ENCODE measurements at regions not wholly inside any gene's neighbourhood (a gene's known extent, or its start where the extent isn't known, plus 50 kb on each side); places are given as distances from the start of the nearest gene placed in this dataset.

DNA sequence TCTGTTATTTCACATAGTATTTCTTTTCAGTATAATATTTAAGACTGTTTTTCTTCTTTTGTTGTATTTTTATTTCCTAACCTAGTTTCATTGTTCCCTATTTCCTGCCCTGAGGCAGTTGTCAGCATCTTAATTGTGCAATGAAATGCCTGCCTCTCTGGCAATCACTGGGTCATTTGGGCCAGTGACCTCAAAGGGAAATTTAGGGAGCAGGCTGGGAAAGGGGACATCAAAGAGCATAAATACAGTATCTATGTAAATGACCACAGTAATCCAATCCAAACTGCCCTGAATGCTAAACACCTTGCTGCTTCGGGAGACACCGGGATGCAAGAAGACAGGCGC lies 147.8 kb downstream of the TLR5 start:
- H3K27me3 ChIP-seq (ENCODE audit: insufficient read depth, insufficient read length), result no peaks in the 10 kb centered on the region
- DNase-seq (ENCODE audit: low read depth, low spot score), result no peak
- H3K4me3 ChIP-seq (ENCODE audit: insufficient read length, low read depth), result no peak overlapping the region
- TF ChIP-seq ZNF274 (IDR thresholded peaks at IDR 0.05; ENCODE audit: low read depth, low read length) (no peak), SUZ12 (IDR thresholded peaks at IDR 0.05; ENCODE audit: extremely low read depth, insufficient read depth, insufficient read length) (no peak), YY1 (IDR thresholded peaks at IDR 0.05; ENCODE audit: insufficient read depth, insufficient read length) (no peak)
- H3K4me1 ChIP-seq (ENCODE audit: insufficient read depth, insufficient read length), result no peaks in the 10 kb centered on the region
- H3K36me3 ChIP-seq (ENCODE audit: insufficient read depth, insufficient read length, low read length), result peaks cover 4% of the 10 kb centered on the region
- H3K9ac ChIP-seq (ENCODE audit: insufficient read length, low read depth), result no peak overlapping the region
- no peaks in the 10 kb centered on the region for H3K9me3 ChIP-seq (ENCODE audit: insufficient read depth, low read length)

DNA sequence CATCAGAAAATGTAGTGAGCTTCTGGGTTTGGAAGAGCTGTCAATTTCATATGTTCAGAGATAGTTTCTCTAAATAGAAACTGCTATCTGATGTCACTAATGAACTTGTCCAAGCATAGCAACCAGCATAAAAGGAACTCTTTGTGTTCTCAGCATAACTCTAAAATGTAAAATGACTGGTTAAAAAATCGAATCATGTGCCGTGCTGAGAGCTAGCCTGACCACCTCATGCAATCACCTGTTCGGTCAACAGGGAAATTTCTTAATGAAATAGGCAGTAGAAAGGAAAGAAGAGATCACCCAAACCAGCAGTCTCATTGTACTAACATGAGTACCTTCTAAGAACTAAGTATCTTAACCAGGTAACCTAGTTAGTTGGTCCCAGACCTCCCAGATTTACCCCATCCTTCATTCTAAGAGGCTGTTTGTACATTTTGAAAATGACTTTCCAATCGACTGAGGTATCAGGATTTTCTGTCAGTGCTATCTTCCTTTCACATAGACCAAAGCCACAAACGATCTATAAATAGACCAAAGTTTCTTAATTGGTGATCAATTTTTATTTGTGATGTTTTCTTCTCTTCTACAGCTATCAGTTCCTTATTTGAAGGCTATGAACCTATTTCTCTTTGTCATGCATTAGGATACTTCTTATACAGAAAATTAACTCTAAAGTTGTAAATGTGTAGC lies 147.3 kb downstream of the TLR5 start:
- no peak overlapping the region for H3K9ac ChIP-seq (ENCODE audit: insufficient read length, low read depth)
- H3K4me1 ChIP-seq (ENCODE audit: insufficient read depth, insufficient read length), result no peaks in the 10 kb centered on the region
- TF ChIP-seq YY1 (IDR thresholded peaks at IDR 0.05; ENCODE audit: insufficient read depth, insufficient read length), result no peak
- no peak for TF ChIP-seq ZNF274 (IDR thresholded peaks at IDR 0.05; ENCODE audit: low read depth, low read length)
- TF ChIP-seq SUZ12 (IDR thresholded peaks at IDR 0.05; ENCODE audit: extremely low read depth, insufficient read depth, insufficient read length), result no peak
- no peaks in the 10 kb centered on the region for H3K27me3 ChIP-seq (ENCODE audit: insufficient read depth, insufficient read length)
- DNase-seq (ENCODE audit: low read depth, low spot score), result no peak
- no peaks in the 10 kb centered on the region for H3K9me3 ChIP-seq (ENCODE audit: insufficient read depth, low read length)
- H3K36me3 ChIP-seq (ENCODE audit: insufficient read depth, insufficient read length, low read length), result peaks cover 4% of the 10 kb centered on the region
- H3K4me3 ChIP-seq (ENCODE audit: insufficient read length, low read depth), result no peak overlapping the region

DNA sequence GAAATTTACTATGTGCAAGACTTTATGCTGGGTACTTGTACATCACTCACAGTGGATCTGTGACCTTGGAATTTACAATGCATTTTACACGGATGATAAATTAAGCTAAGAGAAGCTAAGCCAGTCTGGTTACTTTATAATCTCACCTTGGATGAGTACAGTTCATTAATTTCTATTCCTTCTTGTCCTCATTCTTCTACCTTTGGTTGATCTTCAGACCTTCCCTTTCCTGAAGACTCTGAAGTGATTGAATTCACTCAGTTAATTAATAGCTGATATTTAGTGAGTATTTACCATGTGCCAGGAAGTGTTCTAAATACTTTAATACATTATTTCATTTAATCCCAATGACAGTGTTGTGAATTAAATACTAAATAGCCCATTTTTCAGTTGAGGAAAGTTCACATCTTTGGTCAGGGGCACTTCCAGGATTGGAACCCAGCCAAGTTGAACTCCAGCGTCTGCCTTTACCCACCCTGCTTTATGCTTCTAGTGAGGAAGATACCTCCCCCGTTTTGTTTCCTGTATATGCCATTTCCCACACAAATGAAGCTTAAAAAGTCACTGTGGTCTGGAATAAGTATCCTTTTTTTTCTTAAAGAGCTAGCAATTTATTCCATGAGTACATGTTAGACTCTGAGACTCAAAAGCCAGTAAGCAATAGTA lies 146.6 kb downstream of the TLR5 start:
- Histone ChIP-seq H3K9ac (ENCODE audit: insufficient read length, low read depth) (no peak overlapping the region), H3K27me3 (ENCODE audit: insufficient read depth, insufficient read length) (no peaks in the 10 kb centered on the region), H3K4me1 (ENCODE audit: insufficient read depth, insufficient read length) (no peaks in the 10 kb centered on the region), H3K36me3 (ENCODE audit: insufficient read depth, insufficient read length, low read length) (peaks cover 4% of the 10 kb centered on the region), H3K4me3 (ENCODE audit: insufficient read length, low read depth) (no peak overlapping the region), H3K9me3 (ENCODE audit: insufficient read depth, low read length) (no peaks in the 10 kb centered on the region)
- no peak for TF ChIP-seq ZNF274 (IDR thresholded peaks at IDR 0.05; ENCODE audit: low read depth, low read length)
- no peak for TF ChIP-seq SUZ12 (IDR thresholded peaks at IDR 0.05; ENCODE audit: extremely low read depth, insufficient read depth, insufficient read length)
- no peak for DNase-seq (ENCODE audit: low read depth, low spot score)

DNA sequence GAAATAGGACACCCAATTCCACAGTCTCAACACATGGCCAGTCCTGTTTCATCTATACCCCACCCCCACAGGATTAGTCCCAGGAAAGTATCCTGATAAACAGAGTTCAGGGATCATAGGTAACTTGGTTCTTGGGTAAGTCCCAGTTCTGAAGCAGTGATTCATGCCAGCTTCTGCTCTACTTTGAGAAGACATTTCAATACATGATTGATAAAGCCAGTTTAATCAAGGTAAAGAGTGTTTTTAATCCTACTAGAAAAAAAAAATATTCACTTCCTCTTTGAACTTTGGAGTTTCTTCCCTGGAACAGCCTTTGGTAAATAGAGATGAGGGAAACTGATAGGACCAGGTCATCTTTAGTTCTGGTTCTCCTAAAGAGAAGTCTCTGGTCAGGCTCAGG lies 142.4 kb downstream of the TLR5 start:
- no peak for DNase-seq (ENCODE audit: low read depth, low spot score)
- no peaks in the 10 kb centered on the region for H3K27me3 ChIP-seq (ENCODE audit: insufficient read depth, insufficient read length)
- H3K4me1 ChIP-seq (ENCODE audit: insufficient read depth, insufficient read length), result no peaks in the 10 kb centered on the region
- no peaks in the 10 kb centered on the region for H3K9me3 ChIP-seq (ENCODE audit: insufficient read depth, low read length)
- no peak for TF ChIP-seq SUZ12 (IDR thresholded peaks at IDR 0.05; ENCODE audit: extremely low read depth, insufficient read depth, insufficient read length)
- TF ChIP-seq YY1 (IDR thresholded peaks at IDR 0.05; ENCODE audit: insufficient read depth, insufficient read length), result no peak
- TF ChIP-seq ZNF274 (IDR thresholded peaks at IDR 0.05; ENCODE audit: low read depth, low read length), result no peak
- H3K36me3 ChIP-seq (ENCODE audit: insufficient read depth, insufficient read length, low read length), result peaks cover 24% of the 10 kb centered on the region
- H3K9ac ChIP-seq (ENCODE audit: insufficient read length, low read depth), result no peak overlapping the region
- H3K4me3 ChIP-seq (ENCODE audit: insufficient read length, low read depth), result no peak overlapping the region

DNA sequence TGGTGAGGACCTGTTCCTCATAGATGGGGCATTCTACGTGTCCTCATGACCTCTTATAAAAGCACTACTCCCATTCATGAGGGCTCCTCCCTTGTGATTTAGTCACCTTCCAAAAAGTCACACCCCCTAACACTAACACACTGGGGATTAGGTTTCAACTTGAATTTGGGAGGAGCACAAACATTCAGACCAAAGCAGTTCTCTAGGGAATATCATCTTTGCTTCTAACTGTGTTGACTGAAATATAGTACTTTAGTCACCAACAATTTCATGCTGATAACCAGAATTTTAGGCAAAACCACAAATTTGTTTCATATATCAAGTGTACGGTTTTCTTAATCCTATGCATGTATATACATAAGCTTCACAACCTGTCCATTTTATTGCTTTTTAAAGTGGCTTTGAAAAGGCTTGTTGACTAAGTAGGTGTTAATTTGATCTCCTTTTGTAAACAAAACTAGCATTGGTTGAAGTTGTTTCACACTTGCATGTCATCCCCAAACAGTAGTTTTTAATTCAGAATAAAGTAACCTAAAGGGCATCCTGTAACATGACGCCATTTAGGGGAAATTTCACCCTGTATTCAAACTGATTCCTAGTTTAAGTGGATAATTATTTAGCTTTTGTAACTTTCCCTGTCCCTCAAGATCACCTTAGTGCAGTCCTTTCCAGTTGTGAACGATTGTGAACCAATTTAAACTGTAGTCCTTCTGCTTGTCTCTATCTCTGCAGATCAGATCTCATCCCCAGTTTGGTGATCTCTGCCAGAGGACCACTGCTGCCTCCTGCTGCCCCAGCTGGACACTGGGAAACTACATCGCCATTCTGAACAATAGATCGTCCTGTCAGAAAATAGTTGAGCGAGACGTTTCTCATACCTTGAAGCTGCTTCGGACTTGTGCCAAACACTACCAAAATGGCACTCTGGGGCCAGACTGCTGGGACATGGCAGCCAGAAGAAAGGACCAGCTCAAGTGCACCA lies 141.1 kb downstream of the TLR5 start:
- H3K36me3 ChIP-seq (ENCODE audit: insufficient read depth, insufficient read length, low read length), result peaks cover 24% of the 10 kb centered on the region
- H3K9ac ChIP-seq (ENCODE audit: insufficient read length, low read depth), result no peak overlapping the region
- no peak for DNase-seq (ENCODE audit: low read depth, low spot score)
- no peak overlapping the region for H3K4me3 ChIP-seq (ENCODE audit: insufficient read length, low read depth)
- TF ChIP-seq ZNF274 (IDR thresholded peaks at IDR 0.05; ENCODE audit: low read depth, low read length), result no peak
- TF ChIP-seq YY1 (IDR thresholded peaks at IDR 0.05; ENCODE audit: insufficient read depth, insufficient read length), result no peak
- TF ChIP-seq SUZ12 (IDR thresholded peaks at IDR 0.05; ENCODE audit: extremely low read depth, insufficient read depth, insufficient read length), result no peak
- no peaks in the 10 kb centered on the region for H3K9me3 ChIP-seq (ENCODE audit: insufficient read depth, low read length)
- no peaks in the 10 kb centered on the region for H3K27me3 ChIP-seq (ENCODE audit: insufficient read depth, insufficient read length)
- no peaks in the 10 kb centered on the region for H3K4me1 ChIP-seq (ENCODE audit: insufficient read depth, insufficient read length)

DNA sequence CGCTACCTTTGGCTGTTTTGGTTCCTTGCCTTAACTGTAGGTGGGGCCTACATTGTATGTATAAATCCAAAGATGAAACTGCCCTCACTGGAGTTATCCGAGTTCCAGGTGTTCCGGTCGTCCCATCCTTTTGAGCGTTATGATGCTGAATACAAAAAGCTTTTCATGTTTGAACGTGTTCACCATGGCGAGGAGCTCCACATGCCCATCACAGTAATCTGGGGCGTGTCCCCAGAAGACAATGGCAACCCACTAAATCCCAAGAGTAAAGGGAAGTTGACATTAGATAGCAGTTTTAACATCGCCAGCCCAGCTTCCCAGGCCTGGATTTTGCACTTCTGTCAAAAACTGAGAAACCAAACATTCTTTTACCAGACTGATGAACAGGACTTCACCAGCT lies 139.5 kb downstream of the TLR5 start:
- no peak for TF ChIP-seq ZNF274 (IDR thresholded peaks at IDR 0.05; ENCODE audit: low read depth, low read length)
- TF ChIP-seq SUZ12 (IDR thresholded peaks at IDR 0.05; ENCODE audit: extremely low read depth, insufficient read depth, insufficient read length), result no peak
- no peak for TF ChIP-seq YY1 (IDR thresholded peaks at IDR 0.05; ENCODE audit: insufficient read depth, insufficient read length)
- Histone ChIP-seq H3K27me3 (ENCODE audit: insufficient read depth, insufficient read length) (no peaks in the 10 kb centered on the region), H3K9ac (ENCODE audit: insufficient read length, low read depth) (no peak overlapping the region), H3K4me1 (ENCODE audit: insufficient read depth, insufficient read length) (no peaks in the 10 kb centered on the region), H3K36me3 (ENCODE audit: insufficient read depth, insufficient read length, low read length) (peaks cover 24% of the 10 kb centered on the region), H3K9me3 (ENCODE audit: insufficient read depth, low read length) (no peaks in the 10 kb centered on the region), H3K4me3 (ENCODE audit: insufficient read length, low read depth) (no peak overlapping the region)
- DNase-seq (ENCODE audit: low read depth, low spot score), result no peak

DNA sequence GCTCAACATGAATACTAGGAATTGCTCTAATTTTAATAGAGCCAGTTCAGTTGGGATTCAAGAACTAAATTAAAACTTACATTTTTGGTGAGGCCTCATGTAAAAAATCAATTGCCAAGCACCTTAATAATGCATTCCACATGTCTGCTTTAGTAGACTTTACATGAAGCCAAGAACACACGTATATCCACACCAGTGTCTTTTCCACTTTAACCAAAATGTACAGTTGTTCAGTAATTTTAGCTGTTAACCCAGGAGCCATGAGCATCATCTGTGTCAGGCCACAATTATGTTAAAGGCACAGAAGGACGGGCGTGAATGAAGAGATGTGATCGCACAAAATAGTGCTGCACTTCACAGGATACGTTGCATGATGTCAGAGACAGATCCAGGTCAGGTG lies 136.7 kb downstream of the TLR5 start:
- TF ChIP-seq SUZ12 (IDR thresholded peaks at IDR 0.05; ENCODE audit: extremely low read depth, insufficient read depth, insufficient read length), result no peak
- TF ChIP-seq YY1 (IDR thresholded peaks at IDR 0.05; ENCODE audit: insufficient read depth, insufficient read length), result no peak
- no peak for TF ChIP-seq ZNF274 (IDR thresholded peaks at IDR 0.05; ENCODE audit: low read depth, low read length)
- peaks cover 3% of the 10 kb centered on the region for H3K4me1 ChIP-seq (ENCODE audit: insufficient read depth, insufficient read length)

More for the DNA sequence above, 136.7 kb downstream of the TLR5 start:
- Histone ChIP-seq H3K4me3 (ENCODE audit: insufficient read length, low read depth) (no peak overlapping the region), H3K9me3 (ENCODE audit: insufficient read depth, low read length) (no peaks in the 10 kb centered on the region), H3K9ac (ENCODE audit: insufficient read length, low read depth) (no peak overlapping the region), H3K27me3 (ENCODE audit: insufficient read depth, insufficient read length) (no peaks in the 10 kb centered on the region), H3K36me3 (ENCODE audit: insufficient read depth, insufficient read length, low read length) (peaks cover 24% of the 10 kb centered on the region)
- DNase-seq (ENCODE audit: low read depth, low spot score), result no peak
